ENCODE measurements at regions not wholly inside any gene's neighbourhood (a gene's known extent, or its start where the extent isn't known, plus 50 kb on each side); places are given as distances from the start of the nearest gene placed in this dataset.

- H3K36me3 ChIP-seq (ENCODE audit: control insufficient read depth, insufficient read depth, low read length): no peaks in the 10 kb centered on the region
- H3K4me3 ChIP-seq (ENCODE audit: low read length): no peak overlapping the region
- no peaks in the 10 kb centered on the region for H3K27me3 ChIP-seq (ENCODE audit: control insufficient read depth, insufficient read depth, low read length)
- no peak overlapping the region for H3K27ac ChIP-seq (ENCODE audit: low read depth, low read length)
- H3K4me1 ChIP-seq (ENCODE audit: control insufficient read depth, insufficient read depth, low read length): no peaks in the 10 kb centered on the region
- H3K9ac ChIP-seq (ENCODE audit: low read length): no peak overlapping the region
Observed at GRCh38 chr21:19402870-19403269, 999.3 kb upstream of the TMPRSS15 start.

- no peak overlapping the region for H3K27ac ChIP-seq (ENCODE audit: low read depth, low read length)
- no peak overlapping the region for H3K9ac ChIP-seq (ENCODE audit: low read length)
- no peaks in the 10 kb centered on the region for H3K36me3 ChIP-seq (ENCODE audit: control insufficient read depth, insufficient read depth, low read length)
- no peaks in the 10 kb centered on the region for H3K4me1 ChIP-seq (ENCODE audit: control insufficient read depth, insufficient read depth, low read length)
- no peak overlapping the region for H3K4me3 ChIP-seq (ENCODE audit: low read length)
- no peaks in the 10 kb centered on the region for H3K27me3 ChIP-seq (ENCODE audit: control insufficient read depth, insufficient read depth, low read length)
Observed at GRCh38 chr21:19405326-19405725, 1001.7 kb upstream of the TMPRSS15 start.

- Histone ChIP-seq H3K27ac (ENCODE audit: low read depth, low read length) (no peak overlapping the region), H3K9ac (ENCODE audit: low read length) (no peak overlapping the region), H3K27me3 (ENCODE audit: control insufficient read depth, insufficient read depth, low read length) (no peaks in the 10 kb centered on the region), H3K4me3 (ENCODE audit: low read length) (no peak overlapping the region), H3K36me3 (ENCODE audit: control insufficient read depth, insufficient read depth, low read length) (no peaks in the 10 kb centered on the region), H3K4me1 (ENCODE audit: control insufficient read depth, insufficient read depth, low read length) (no peaks in the 10 kb centered on the region)
Observed at GRCh38 chr21:19420565-19420964, 1017.0 kb upstream of the TMPRSS15 start.

- no peaks in the 10 kb centered on the region for H3K27me3 ChIP-seq (ENCODE audit: control insufficient read depth, insufficient read depth, low read length)
Observed at GRCh38 chr21:19433623-19434022, 1030.0 kb upstream of the TMPRSS15 start.

GRCh38 chr21:19440792-19441655, 1037.4 kb upstream of the TMPRSS15 start:
- Histone ChIP-seq H3K4me1 (ENCODE audit: control insufficient read depth, insufficient read depth, low read length) (no peaks in the 10 kb centered on the region), H3K27ac (ENCODE audit: low read depth, low read length) (no peak overlapping the region), H3K36me3 (ENCODE audit: control insufficient read depth, insufficient read depth, low read length) (no peaks in the 10 kb centered on the region), H3K4me3 (ENCODE audit: low read length) (no peak overlapping the region), H3K27me3 (ENCODE audit: control insufficient read depth, insufficient read depth, low read length) (no peaks in the 10 kb centered on the region), H3K9ac (ENCODE audit: low read length) (no peak overlapping the region)

More at GRCh38 chr21:19433623-19434022, 1030.0 kb upstream of the TMPRSS15 start:
- Histone ChIP-seq H3K4me3 (ENCODE audit: low read length) (no peak overlapping the region), H3K4me1 (ENCODE audit: control insufficient read depth, insufficient read depth, low read length) (no peaks in the 10 kb centered on the region), H3K27ac (ENCODE audit: low read depth, low read length) (no peak overlapping the region), H3K36me3 (ENCODE audit: control insufficient read depth, insufficient read depth, low read length) (no peaks in the 10 kb centered on the region), H3K9ac (ENCODE audit: low read length) (no peak overlapping the region)

- H3K27ac ChIP-seq (ENCODE audit: low read depth, low read length): no peak overlapping the region
- no peak overlapping the region for H3K9ac ChIP-seq (ENCODE audit: low read length)
- H3K4me3 ChIP-seq (ENCODE audit: low read length): no peak overlapping the region
- no peaks in the 10 kb centered on the region for H3K4me1 ChIP-seq (ENCODE audit: control insufficient read depth, insufficient read depth, low read length)
- no peaks in the 10 kb centered on the region for H3K36me3 ChIP-seq (ENCODE audit: control insufficient read depth, insufficient read depth, low read length)
- H3K27me3 ChIP-seq (ENCODE audit: control insufficient read depth, insufficient read depth, low read length): no peaks in the 10 kb centered on the region
Observed at GRCh38 chr21:19458295-19458694, 1054.7 kb upstream of the TMPRSS15 start.

GRCh38 chr21:19461481-19462205, 1058.1 kb upstream of the TMPRSS15 start:
- Histone ChIP-seq H3K4me3 (ENCODE audit: low read length) (no peak overlapping the region), H3K27ac (ENCODE audit: low read depth, low read length) (no peak overlapping the region), H3K9ac (ENCODE audit: low read length) (no peak overlapping the region), H3K27me3 (ENCODE audit: control insufficient read depth, insufficient read depth, low read length) (no peaks in the 10 kb centered on the region), H3K36me3 (ENCODE audit: control insufficient read depth, insufficient read depth, low read length) (no peaks in the 10 kb centered on the region), H3K4me1 (ENCODE audit: control insufficient read depth, insufficient read depth, low read length) (no peaks in the 10 kb centered on the region)

- H3K36me3 ChIP-seq (ENCODE audit: control insufficient read depth, insufficient read depth, low read length): no peaks in the 10 kb centered on the region
- no peak overlapping the region for H3K9ac ChIP-seq (ENCODE audit: low read length)
- H3K4me3 ChIP-seq (ENCODE audit: low read length): no peak overlapping the region
- no peaks in the 10 kb centered on the region for H3K4me1 ChIP-seq (ENCODE audit: control insufficient read depth, insufficient read depth, low read length)
- no peaks in the 10 kb centered on the region for H3K27me3 ChIP-seq (ENCODE audit: control insufficient read depth, insufficient read depth, low read length)
- no peak overlapping the region for H3K27ac ChIP-seq (ENCODE audit: low read depth, low read length)
Observed at GRCh38 chr21:19463966-19464365, 1060.4 kb upstream of the TMPRSS15 start.

- Histone ChIP-seq H3K4me1 (ENCODE audit: control insufficient read depth, insufficient read depth, low read length) (no peaks in the 10 kb centered on the region), H3K36me3 (ENCODE audit: control insufficient read depth, insufficient read depth, low read length) (no peaks in the 10 kb centered on the region), H3K4me3 (ENCODE audit: low read length) (no peak overlapping the region), H3K9ac (ENCODE audit: low read length) (no peak overlapping the region), H3K27me3 (ENCODE audit: control insufficient read depth, insufficient read depth, low read length) (no peaks in the 10 kb centered on the region), H3K27ac (ENCODE audit: low read depth, low read length) (no peak overlapping the region)
Observed at GRCh38 chr21:19468991-19469715, 1065.6 kb upstream of the TMPRSS15 start.

- no peak overlapping the region for H3K27ac ChIP-seq (ENCODE audit: low read depth, low read length)
- H3K9ac ChIP-seq (ENCODE audit: low read length): no peak overlapping the region
- H3K36me3 ChIP-seq (ENCODE audit: control insufficient read depth, insufficient read depth, low read length): no peaks in the 10 kb centered on the region
- H3K27me3 ChIP-seq (ENCODE audit: control insufficient read depth, insufficient read depth, low read length): no peaks in the 10 kb centered on the region
- H3K4me3 ChIP-seq (ENCODE audit: low read length): no peak overlapping the region
- H3K4me1 ChIP-seq (ENCODE audit: control insufficient read depth, insufficient read depth, low read length): no peaks in the 10 kb centered on the region
Observed at GRCh38 chr21:19475525-19475924, 1071.9 kb upstream of the TMPRSS15 start.

- no peaks in the 10 kb centered on the region for H3K36me3 ChIP-seq (ENCODE audit: control insufficient read depth, insufficient read depth, low read length)
- no peak overlapping the region for H3K9ac ChIP-seq (ENCODE audit: low read length)
- no peaks in the 10 kb centered on the region for H3K4me1 ChIP-seq (ENCODE audit: control insufficient read depth, insufficient read depth, low read length)
- no peaks in the 10 kb centered on the region for H3K27me3 ChIP-seq (ENCODE audit: control insufficient read depth, insufficient read depth, low read length)
- H3K4me3 ChIP-seq (ENCODE audit: low read length): no peak overlapping the region
- no peak overlapping the region for H3K27ac ChIP-seq (ENCODE audit: low read depth, low read length)
Observed at GRCh38 chr21:19489930-19490329, 1086.3 kb upstream of the TMPRSS15 start.

- H3K27me3 ChIP-seq (ENCODE audit: control insufficient read depth, insufficient read depth, low read length): no peaks in the 10 kb centered on the region
- no peak overlapping the region for H3K9ac ChIP-seq (ENCODE audit: low read length)
- H3K4me3 ChIP-seq (ENCODE audit: low read length): no peak overlapping the region
- H3K4me1 ChIP-seq (ENCODE audit: control insufficient read depth, insufficient read depth, low read length): no peaks in the 10 kb centered on the region
- no peak overlapping the region for H3K27ac ChIP-seq (ENCODE audit: low read depth, low read length)
- no peaks in the 10 kb centered on the region for H3K36me3 ChIP-seq (ENCODE audit: control insufficient read depth, insufficient read depth, low read length)
Observed at GRCh38 chr21:19490481-19490880, 1086.9 kb upstream of the TMPRSS15 start.
